GM19240 (cell line): ENCODE measurements at regions not wholly inside any gene's neighbourhood (a gene's known extent, or its start where the extent isn't known, plus 50 kb on each side); places are given as distances from the start of the nearest gene placed in this dataset.

ENCODE experiments used
- DNase-seq: peaks from one replicate; pipeline ENCODE4 v3.0.0; 2011; ENCODE audit warnings: low spot score; ENCODE audit not compliant: insufficient read length

DNA sequence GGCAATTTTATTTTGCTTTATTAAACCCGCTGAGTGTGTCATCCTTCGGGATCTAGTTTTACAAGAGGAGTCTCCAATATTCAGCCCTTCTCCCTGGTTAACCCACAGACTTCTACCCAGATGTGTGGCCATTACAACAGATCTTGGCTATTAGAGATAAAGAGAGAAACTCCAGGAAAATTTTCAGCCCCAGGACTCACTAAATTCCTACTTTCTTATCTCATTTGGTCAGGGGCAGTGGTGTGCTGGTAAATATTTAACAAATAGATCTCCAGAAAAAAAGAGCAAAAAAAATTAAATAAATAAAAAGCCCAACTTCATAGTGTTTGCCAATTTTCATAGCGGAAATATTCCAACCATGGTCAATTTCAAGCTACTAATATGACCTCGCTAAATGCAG, 168.4 kb downstream of the RND3 start:
- no peak for DNase-seq

DNA sequence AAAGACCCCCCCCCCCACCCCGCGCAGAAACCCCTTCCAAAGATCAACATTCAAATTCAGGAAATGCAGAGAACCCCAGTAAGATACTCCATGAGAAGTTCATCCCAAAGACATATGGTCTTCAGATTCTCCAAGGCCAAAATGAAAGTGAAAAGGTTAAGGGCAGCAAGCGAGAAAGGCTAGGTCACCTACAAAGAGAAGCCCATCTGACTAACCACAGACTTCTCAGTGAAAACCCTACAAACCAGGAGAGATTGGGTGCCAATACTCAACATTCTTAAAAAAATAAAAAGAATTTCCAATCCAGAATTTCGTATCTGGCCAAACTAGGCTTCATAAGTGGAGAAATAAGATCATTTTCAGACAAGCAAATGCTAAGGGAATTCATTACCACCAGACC, 175.2 kb downstream of the RND3 start:
- no peak for DNase-seq

DNA sequence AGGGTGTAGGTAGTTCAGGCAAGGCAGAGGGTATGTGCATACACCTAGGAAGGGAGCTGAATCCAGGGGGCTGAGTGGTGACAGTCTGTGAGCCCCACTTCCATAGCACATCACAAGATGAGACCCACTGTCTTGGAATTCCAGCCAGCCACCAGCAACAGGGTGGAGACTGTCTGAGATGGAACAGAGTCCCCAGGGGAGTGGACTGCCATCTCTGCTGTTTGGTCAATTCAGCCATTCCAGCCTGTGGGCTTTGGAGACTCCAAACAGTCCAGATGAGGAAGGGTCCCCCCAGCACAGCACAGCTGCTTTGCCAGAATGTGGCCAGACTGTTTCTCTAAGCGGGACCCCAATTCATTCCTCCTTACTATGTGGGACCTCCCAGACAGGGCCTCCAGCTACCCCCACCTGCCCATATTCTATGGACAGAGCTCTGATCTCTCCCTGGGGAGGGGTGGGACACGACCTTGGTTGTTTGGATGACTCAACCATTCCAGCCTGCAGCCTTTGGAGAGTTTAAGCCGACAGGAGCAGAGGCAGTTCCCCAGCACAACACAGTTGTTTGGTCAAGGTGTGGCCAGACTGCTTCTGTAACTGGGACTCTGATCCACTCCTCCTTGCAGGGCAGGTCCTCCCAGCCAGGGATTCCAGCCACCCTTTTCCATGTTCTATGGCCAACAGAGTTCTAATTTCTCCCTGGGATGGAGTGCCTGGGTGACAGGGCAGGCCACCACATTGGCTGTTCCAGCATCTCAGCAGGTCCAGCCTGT, 178.0 kb downstream of the RND3 start:
- DNase-seq: no peak

DNA sequence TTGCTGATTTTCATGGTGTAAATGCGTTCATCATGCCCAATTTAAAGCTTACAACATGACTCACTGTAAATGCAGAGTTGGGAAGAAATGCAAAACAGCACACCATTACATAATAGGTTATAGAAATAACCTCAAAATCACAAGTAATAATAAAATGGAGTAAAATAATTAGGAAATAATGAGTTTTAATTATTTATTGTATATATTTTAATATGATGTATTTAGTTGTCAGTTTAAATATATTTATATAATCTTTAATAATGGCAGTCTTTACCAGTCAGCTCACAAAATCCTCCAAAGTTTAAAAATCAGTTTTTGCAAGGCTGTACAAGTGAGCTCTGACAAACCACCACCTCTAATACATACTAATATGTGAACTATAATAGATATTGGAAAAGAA, 180.2 kb downstream of the RND3 start:
- DNase-seq: no peak

DNA sequence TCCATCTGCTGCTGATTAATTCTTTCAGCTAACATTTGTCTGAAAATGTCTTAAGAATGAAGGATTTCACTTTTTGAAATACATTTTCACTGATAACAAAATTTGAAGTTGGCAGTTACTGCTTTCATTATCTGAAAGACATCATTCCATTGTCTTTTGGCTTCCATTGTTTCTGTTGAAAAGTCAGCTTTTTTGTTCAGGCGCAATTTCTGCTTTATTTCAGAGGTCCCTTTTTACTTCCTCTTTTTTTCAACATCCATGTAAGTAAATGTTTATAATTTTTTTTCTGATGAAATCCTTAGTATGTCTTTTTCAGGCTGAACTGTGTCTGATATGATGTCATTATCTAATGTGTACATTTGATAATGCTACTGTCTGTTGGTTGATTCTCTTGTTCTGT, 184.2 kb downstream of the RND3 start:
- no peak for DNase-seq

DNA sequence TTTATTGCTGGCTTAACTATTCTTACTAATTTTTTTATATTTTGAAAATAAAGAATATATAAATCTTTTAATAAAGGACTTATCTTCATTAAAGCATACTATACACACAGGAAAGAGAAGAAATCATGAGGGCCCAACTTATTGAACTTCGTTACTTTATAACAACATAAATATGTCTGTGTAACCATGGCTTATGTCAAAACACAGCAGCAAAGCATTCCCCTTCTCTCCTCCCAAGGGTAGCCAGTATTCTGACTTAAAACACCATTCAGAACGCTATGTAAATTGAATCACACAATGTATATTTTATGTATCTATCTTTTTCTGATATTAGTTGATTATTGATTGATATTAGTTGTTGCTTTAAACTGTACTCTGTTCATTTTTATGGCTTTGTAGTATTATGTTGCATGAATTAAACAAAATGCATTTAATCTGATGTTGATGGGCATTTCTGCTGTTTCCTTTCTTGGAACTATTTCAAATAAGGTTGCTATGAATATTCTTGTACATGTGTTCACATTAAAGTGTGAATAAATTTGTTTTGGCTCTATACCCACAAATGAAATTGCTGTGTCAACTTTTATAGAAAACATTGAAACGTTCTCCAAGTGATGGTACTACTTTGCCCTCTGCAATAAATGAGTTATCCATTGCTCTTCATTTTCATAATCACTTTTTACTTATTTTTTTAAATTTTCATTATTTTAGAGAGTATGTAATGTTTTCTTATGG, 188.7 kb downstream of the RND3 start:
- DNase-seq: no peak

DNA sequence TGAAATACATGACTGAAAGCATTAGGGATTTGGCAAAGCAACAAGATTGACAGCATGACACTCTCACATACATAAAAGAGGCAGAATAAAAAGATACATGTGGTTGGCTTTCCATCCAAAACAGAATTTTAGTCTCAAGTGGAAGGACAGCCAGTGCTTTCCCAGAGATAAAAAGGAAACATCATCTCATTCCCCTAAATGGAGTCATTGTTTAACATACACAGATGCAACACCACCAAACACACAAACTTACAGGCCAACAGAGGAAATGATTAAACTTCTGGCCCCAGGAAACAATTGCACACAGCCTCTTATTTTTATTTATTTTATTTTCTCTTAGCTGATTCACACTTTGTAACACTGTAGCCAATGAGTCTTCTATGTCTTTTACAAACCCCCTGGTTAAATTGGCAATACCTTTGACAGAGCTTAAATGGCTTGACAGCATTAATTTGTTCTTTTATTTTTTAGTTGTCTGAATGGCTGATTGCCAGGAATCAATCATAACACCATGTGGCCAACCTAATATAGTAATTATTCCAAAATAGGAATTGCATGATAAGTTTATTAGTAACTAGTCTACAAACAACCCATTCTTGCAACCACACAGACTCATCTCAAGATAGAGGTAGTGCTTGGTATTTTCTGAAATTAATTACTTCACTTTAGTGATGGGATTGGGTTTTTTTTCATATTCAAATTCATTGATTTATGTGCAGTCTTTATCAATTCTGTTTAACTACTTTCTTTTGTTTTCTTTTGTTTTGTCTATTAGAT, 190.5 kb downstream of the RND3 start:
- DNase-seq: no peak

DNA sequence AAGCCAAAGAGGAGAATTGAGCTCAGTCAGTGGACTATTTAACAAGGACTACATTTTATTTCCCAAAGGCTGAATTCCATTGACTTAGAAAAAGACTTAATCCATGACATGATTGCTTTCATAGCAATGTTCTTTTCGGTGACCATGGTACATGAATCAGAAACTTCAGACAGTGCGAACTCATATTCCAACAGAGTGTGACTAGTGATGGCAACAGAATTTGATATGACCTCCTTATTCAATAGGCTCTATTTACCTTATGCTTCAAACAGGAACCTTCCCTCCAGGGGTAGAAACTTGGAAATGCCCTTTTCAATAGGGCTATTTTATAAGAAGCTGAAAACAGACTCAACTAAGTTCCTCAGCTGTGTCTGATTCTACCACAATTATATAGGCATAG, 191.9 kb downstream of the RND3 start:
- no peak for DNase-seq

DNA sequence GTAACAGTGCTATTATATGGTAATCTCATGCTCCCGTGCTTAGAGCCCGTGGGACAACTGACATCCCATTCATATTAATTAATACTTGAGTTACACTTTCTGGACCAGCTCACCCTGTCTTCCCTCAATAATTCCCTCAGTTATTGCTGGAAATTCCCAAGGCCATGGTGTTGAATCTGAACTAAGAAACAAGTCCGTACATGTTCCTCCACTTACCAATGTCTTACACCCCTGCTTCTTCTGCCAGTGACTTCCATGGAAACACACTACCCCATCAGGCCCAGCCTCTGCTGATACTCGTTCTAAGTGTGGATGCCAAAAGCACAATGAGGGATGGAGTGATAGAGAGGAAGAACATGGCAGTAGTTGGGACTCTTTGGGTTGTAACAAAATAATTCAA, 193.7 kb downstream of the RND3 start:
- no peak for DNase-seq

DNA sequence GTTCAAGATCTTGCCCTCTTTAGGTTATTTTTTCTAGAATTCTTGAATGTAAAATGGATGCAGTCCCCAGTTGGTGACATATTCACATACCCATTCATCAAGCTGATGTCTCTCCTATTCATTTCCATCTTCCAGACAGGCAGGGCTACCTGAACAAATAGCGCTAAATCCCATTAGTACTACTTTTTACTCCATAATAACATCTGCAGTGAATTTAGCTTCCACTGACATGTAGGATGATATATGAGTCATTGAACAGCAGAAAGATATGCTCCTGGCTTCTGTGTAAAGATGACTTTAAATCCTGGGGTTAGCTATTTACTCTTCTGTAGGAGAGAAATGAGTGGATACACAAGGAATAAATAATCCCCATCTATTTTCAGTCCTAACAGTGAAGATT, 194.7 kb downstream of the RND3 start:
- no peak for DNase-seq

DNA sequence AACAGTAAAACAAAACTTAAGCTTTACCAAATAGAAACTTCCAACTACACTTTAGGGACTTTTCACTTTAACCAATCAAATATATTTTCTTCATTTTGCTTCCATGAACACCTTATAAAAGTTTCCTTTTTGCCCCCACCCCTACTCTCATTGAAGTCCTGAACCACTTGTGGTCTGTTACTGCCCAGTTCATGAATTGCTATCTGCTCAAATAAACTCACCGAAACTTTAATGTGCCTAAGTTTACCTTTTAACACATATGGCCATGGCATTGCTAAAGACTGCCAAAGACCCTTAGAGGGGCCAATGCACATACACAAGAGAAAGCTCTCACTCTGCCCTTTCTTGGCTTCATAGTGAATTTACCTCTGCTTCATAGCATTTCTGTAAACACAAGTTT, 195.3 kb downstream of the RND3 start:
- DNase-seq: no peak

DNA sequence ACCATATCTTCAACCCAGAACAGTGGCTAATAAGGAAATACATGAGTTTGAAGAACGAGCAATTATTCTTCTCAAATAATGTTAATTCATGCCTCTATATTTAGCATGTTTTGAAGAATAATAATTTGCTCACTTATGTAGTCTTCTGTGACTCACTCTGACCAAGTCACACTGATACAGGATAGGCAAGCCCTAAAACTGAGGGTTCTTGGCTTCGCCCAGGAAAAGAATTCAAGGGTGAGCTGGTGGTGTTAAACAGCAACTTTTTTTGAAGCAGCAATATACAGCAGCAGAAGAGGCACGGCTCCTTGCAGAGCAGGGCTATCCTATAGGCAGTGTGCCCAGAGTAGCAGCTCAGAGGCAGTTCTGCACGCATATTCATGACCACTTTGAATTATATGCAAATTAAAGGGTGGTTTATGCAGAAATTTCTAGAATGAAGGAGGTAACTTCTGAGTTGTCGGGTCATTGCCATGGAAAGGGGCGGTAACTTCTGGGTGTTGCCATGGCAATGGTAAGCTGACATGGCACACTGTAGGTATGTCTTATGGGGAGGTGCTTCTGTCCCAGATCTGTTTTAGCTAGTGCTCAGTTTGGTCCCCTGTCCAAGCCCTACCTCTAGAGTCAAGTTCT, 200.6 kb downstream of the RND3 start:
- DNase-seq: no peak

DNA sequence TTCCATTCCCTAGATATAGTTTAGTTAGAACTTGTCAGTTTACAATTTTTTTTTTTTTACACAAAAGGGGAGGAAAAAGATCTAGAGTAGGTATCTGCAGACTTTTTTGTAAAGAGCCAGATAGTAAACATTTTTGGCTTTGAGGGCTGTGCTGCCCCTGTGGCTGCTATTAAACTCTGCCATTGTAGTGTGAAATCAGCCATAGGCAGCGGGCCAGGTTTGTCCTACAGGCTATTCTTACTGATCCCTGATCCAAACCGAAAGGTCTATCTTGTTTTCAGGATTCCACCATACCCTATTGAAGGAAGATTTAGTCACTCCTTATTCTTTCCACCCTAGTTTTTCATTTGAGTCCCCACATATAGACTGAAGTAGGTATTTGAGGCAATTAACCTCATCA, 203.4 kb downstream of the RND3 start:
- no peak for DNase-seq

DNA sequence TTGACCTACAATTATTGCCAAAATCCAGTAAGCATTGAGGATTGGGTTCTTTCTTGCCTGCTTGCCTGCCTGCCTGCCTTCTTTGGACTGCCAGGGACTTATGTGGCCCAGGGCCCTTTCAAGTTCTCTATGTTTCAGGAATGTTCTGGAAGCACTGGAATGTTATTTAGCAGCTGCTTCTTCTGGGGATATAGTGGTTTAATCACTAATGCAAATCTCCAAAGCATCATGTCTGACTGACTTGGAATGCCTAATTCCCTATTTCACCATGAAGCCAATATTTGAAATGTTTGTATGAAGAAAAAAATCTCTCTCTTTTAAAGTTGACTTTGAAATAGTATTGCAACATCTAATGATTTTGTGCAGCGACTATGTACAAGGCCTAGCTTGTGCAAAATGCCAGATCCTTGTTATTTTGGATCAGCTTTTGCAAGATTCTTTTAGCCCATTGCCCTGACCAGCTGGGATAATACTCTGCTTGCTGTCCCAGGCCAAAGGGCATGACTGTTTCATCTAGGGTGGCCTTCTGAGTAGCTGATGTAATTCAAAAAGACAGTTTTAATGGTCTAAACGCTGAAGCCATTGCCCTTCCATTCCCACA, 204.6 kb downstream of the RND3 start:
- DNase-seq: no peak

DNA sequence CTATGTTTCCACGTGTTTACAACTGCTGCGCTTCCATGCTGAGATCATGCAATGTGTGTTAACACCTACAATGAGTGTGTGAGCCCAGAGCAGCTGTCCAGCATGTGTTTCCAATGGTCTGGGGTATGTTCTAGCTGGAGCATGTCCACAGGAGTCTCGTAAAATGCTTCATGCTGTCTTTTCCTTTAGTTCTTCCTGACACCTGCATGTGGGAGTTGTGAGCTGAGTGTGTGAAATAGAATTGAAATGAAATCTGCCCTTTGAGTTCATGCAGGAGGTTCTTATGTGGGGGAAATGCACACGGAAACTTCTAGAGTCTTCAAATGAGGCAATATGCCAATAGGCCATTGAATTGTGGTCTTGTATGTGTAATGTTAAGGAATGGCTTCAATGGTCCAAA, 205.1 kb downstream of the RND3 start:
- no peak for DNase-seq

DNA sequence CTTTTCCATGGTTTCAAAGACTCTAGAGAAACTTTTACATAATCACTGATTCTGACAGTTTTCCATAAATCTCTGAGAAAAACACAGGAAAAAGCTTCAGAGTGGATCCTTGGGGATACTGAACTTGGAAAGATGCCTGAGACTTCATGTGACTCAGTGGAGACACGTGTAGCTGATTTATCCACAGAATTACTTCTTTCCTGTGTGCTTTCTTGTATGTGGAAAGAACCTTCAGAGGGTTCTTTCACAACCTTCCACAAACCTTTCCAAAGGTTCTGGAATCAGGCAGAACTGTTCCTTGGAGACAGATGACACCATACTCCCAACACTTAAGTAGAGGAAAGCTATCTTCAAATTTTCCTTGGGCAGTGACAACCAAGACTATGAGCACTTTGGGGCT, 207.2 kb downstream of the RND3 start:
- DNase-seq: no peak

DNA sequence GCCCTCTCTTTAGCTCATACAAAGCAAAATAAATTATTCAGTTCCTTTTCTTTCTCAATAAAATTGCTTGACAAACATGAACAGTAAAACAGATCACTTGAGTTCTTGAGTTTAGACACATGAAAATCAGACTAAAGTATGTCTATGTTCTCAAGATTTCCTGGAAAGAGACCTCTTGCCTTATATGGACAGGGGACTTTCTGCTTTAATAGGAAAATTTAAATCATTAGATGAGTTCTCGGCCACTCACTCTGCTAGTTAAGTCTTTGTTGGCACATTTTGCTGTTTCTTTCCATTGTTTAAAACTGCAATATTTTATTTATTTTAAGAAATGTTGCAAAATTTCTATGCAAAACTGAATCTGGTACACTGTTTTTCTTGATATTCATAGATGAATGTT, 207.8 kb downstream of the RND3 start:
- DNase-seq: no peak

DNA sequence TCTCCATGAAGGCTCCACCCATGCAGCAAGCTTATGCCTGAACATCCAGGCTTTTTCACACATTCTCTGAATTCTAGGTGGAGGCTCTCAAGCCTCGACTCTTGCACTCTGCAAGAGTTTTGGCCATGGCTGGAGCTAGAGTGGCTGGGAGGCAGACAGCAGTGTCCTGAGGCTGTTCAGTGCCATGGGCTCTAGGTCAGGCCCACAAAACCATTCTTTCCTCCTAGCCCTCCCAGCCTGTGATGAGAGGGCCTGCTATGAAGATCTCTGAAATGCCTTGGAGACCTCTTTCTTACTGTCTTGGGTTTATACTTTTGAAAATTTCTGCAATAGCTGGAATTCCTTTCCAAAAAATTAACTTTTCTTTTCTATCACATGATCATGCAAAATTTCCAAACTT, 210.7 kb downstream of the RND3 start:
- DNase-seq: no peak

DNA sequence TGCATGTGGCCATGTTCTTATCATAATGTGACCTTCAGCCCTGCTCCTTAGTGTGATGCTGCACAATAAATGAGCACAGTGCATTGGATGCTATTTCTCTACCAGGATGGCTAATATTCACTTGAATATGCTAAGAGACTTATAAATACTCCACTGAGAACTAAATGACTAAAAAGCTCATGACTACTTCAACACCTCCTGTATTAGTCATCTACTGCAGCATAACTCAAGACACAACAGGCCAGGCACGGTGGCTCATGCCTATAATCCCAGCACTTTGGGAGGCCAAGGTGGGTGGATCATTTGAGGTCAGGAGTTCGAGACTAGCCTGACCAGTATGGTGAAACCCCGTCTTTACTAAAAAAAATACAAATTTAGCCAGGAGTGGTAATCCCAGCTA, 213.4 kb downstream of the RND3 start:
- no peak for DNase-seq

DNA sequence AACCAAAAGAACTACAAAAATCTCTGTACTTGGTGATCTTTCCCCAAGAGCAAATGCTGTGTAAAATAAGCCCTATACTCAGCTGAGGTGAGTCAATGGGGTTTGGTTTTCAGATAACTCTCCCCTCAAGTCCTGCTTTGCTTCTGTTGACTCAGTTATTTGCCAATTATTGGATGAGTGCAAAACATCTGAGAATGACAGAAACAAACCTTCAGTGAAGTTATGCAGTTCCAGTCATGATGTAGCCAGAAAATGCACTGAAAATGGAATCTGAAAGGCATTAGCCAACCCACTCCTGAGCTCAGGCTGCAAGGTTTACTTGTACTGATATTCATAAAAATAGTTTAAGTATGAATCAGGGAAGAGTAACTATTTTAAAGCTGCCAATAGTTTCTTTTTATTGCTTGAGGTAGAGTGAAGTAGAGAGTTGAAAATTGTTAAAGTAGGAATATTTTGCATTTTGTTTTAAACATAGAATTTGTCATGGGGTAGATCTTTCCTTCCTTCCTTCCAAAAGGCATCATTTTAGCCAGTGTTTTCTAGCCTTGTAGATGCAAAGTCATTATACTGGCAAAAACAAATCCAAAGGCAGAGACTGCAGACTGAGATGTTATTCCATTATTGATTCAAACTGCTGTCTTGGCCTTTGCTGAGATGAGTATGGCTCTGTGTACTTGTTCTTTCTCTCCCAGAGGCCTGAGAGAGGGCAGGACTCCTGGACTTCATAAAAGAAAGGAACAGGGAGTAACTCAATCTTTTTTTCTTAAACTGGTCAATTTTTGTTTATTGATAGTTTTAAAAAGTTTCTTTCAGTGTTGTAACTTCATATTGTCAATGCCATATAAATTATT, 215.3 kb downstream of the RND3 start:
- DNase-seq: no peak
